Activated naive CD8-positive, alpha-beta T cell treated with anti-CD3 and anti-CD28 coated beads, Interleukin-2, amount 50 U/mL, for 16 hours (primary cell): ENCODE measurements at regions not wholly inside any gene's neighbourhood (a gene's known extent, or its start where the extent isn't known, plus 50 kb on each side); places are given as distances from the start of the nearest gene placed in this dataset.
A peak's percentile ranks its signal among the peaks of the same experiment; 100 is the strongest.

ENCODE experiments used
- DNase-seq: peaks from one replicate; pipeline ENCODE4 v3.0.0-alpha.2; 2020; ENCODE audit warnings: low read depth, low spot score

- no peak for DNase-seq
Observed at GRCh38 chr12:126830778-126831680, 1435.9 kb upstream of the TMEM132C start.

GRCh38 chr12:126837697-126838096, 1429.3 kb upstream of the TMEM132C start:
- DNase-seq, result no peak

DNA sequence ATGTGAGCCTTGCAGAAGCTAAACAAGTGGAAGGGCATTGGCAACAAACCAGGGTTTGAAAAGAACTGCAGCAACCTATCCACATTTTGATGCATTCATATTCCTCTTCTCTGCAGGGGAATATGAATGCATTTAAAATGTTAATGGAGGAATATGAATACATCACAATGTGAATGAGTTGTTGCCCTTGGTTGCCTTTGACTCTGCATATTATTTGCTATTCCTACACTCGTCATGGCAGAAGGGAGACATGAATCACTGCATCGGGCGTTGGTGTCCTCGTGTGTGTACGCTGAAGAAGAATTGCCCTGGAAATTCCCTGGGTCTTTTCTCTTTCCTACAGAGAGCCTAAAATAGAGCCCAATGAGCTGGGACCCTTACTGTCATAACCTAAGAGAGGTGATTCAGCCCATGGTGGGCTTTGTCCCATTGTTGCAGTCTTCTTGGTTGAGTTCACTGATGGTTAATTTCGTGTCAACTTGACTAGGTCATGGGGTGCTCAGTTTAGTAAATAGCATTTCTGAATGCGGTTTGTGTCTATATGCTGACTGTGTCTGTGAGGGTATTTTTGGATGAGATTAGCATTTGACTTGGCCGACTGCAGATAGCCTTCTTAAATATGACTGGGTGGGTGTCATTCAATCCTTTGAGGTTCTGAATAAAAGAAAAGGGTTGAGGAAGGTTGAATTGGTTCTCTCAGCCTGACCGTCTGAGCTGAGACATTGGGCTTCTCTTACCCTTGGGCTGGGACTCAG, 1422.9 kb upstream of the TMEM132C start:
- DNase-seq, result no peak

DNA sequence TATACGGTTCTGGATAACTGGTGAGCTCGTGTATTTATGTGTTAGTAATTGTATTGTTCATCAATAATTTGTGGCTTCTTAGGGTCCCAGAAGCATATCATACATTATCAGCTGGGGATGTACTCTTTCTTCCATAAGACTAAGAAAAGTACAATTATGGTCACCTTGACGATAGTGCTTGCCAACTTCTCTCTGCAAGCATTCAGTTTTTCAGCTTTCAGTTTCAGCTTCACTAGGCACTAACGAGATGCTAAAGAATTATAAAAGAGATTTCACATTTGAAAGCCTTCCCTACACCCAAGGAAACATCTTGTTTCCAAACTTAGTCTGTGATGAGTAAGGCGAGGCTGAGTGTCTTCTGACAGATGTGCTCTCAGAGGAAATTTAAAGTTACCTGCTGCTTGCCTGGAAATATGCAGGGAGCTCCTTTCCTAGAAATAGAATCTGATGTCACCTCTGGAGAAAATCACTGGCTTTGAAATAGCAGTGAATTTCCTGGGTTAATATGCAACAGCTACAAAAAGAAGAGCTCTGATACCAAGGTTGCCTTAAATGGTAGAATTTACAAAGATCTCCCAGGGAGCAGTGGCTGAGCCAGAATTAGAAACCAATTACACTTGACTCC, 1419.9 kb upstream of the TMEM132C start:
- no peak for DNase-seq

GRCh38 chr12:126855768-126856167, 1411.2 kb upstream of the TMEM132C start:
- DNase-seq, result no peak

GRCh38 chr12:126856958-126857357, 1410.0 kb upstream of the TMEM132C start:
- no peak for DNase-seq

DNA sequence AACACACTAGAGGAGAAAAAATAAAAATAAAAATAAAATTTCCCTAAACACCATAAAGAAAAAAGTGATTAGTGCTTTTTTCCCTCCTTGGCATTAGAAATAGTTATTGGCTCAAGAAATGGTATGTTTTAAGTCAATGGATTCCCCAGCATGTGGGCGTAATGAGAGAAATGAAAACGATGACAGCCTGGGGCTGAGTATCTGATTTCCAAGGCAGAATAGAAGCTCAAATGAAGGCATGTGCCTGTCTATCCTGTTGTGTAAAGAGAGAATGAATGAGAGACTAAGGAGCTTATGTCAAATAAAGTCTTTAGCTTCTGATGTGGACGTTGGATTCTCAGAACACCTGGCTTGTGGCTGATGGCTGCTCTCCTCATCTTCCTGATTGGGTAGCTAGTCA, 1408.4 kb upstream of the TMEM132C start:
- no peak for DNase-seq

DNA sequence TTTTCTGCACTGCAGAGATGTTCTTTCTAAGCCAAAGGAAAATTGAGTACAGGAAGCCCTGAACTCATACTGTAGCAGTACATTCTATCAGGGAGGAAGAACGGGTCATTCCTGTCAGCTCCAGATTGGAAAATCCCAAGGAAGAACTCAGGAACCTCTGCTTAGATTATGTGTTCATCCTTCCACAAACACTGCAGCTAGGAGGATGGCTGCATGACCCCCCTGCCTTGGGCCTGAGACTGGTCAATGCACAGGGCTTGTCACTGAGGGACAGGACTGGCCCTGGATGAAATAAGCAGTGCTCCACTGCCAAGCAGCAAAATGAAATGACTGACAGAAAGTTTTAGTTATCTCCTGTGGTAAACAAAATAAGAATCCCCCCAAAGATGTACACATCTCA, 1406.8 kb upstream of the TMEM132C start:
- DNase-seq, result no peak

- DNase-seq, result no peak
Observed at GRCh38 chr12:126862500-126862899, 1404.5 kb upstream of the TMEM132C start.

GRCh38 chr12:126869644-126870043, 1397.3 kb upstream of the TMEM132C start:
- DNase-seq, result no peak

- DNase-seq, result no peak
Observed at GRCh38 chr12:126873701-126874100, 1393.3 kb upstream of the TMEM132C start.

DNA sequence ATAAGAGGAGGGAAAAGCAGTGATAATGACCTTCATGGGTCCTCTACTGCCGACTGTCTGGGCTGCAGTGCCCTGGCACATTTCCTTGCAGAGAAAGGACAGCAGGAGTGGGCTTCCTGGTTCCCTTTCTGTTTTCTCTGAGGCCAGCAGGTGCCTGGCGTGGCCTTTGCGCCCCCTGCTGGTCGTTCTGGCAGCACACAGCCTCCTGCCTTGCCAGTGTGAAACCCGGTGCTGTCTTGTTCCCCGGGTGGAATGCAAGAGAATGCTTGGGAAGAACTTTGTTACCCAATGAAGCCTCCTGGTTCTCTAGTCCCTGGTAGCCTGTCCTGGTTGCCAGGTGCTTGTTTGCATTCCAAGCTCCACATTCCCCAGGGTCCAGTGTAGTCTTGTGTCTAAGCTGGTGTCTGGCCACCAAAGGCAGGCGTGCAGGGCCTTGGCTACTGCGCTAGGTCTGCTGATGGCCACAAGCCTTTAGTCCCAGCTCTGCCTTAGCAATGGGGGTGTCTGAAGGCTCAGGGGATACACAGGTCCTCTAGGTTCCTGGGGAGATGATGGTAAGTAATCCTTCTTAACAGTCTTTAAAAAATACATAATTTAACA, 1392.4 kb upstream of the TMEM132C start:
- DNase-seq, result peak; percentile 2

GRCh38 chr12:126879842-126880241, 1387.1 kb upstream of the TMEM132C start:
- no peak for DNase-seq

GRCh38 chr12:126883697-126884096, 1383.3 kb upstream of the TMEM132C start:
- DNase-seq, result no peak

DNA sequence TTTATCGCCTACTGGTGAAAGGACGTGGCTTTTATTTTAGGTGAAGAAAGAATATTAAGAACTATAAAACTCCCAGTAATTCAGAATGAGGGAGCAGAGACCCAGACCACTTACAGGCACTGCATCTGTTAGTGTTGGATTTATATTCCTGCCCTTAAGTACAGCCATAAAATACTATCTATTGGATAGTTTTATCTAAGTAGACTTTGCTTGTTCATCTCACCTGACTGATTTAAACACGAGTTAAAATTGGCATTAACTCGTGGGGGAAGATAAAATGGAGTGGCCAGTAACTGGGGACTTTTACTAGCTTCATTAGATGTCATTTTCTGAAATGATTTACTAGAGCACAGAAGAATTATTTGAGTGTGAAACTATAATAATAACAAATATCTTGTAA, 1377.5 kb upstream of the TMEM132C start:
- DNase-seq, result no peak

DNA sequence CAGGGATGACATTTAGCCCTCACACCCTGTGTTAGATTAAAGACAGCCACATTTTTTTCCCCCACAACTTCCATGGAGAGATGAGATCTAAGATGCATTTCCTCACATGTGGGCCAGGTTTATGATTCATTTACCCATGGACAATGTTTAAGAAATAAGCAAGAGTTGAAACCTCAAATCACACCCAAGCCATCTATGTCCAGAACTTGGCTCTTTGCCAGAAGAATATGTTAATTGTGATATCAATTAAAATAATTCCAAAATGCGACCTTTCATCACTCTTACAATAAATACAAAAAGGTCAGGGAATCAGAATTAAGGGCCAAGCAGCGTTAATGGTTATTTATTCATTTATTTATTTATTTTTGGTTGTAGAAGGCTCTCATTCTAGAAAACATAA, 1376.9 kb upstream of the TMEM132C start:
- DNase-seq, result no peak

- DNase-seq, result no peak
Observed at GRCh38 chr12:126891789-126892188, 1375.2 kb upstream of the TMEM132C start.

DNA sequence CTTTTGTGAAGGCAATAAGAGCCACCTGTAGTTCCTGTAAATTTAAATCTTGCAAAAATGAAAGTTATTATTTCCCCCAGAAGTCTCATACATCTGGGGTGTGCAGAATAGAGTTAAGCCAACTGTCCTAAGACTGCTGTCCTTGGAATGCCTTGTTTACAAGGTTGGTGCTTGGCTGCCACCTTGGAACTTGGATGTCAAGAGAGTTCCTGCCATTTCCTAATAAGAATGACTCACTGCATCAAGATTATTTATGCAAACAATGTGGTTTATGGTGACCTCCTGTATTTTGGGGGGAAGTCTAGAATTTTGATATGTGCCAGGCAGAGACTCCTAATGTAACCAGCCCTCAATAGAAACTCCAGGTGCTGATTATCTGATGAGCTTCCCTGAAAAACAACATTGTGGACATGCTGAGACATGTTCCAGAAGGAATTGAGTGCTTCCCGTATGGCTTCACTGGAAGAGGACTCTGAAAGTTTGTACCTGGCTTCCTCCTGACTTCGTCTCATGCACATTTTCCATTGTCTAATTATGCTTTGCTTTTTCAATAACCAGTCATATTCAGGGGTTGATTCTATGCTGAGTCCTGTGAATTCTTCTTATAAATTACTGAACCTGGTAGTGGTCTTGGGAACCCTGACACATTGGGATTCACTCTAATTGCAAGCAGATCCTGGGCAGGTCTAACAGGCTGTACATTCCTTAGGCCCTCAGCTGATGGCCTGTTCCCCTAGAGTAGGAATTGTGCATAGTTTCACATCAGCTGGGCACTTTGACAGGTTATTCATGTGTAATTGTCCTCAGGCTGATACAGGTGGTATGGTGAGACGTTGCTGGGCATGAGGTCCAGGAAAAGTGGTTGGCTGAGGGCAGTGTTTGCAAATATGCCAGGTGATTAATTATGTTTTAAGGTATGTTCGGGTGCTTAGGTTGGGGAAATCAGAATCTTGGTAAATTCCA, 1370.7 kb upstream of the TMEM132C start:
- no peak for DNase-seq

DNA sequence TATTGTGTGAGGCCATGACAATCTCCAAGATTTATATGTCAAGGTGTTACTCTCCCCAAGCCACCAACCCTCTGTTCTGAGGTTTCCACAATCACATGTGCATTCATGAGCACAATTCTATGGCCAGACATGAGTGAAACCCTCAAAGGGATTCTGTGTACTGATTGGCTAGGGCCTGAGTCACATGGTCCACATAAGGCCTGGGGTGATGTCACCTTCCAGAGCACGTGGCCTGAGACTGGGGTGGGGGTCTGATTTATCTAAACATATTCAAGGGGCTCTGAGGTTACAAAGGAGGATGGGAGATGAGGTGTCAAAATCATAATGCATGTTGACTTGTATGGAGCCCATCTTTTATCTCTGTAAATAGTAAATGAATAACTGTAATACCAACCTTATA, 1369.9 kb upstream of the TMEM132C start:
- no peak for DNase-seq

DNA sequence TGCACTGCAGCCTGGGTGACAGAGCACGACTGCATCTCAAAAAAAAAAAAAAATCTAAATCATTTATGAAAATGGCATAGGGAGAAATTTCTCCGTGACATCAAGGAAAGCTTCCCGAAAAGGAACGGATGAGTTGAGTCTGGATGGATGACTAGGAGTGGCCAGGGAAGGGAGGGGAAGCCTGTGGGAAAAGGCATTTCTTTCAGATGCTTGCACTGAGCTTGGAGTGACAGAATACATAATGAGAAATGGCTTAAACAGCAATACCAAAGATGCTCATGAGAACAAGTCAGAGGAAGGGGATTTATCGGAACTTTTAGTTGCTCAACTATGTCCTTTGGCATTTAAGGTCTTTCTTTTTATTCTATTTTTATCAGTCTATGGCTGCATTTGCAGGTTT, 1369.2 kb upstream of the TMEM132C start:
- no peak for DNase-seq

GRCh38 chr12:126898562-126898961, 1368.4 kb upstream of the TMEM132C start:
- DNase-seq, result no peak
